ENCODE measurements at regions not wholly inside any gene's neighbourhood (a gene's known extent, or its start where the extent isn't known, plus 50 kb on each side); places are given as distances from the start of the nearest gene placed in this dataset.

- DNase-seq (ENCODE audit: low spot score): no peak
Observed at GRCh38 chr3:109532257-109533216, 195.2 kb upstream of the DPPA4 start.

GRCh38 chr3:109545746-109546145, 208.4 kb upstream of the DPPA4 start:
- no peak for DNase-seq (ENCODE audit: low spot score)

- DNase-seq (ENCODE audit: low spot score): no peak
Observed at GRCh38 chr3:109548192-109548938, 211.0 kb upstream of the DPPA4 start.

GRCh38 chr3:109553591-109554371, 216.4 kb upstream of the DPPA4 start:
- DNase-seq (ENCODE audit: low spot score): no peak

- no peak for DNase-seq (ENCODE audit: low spot score)
Observed at GRCh38 chr3:109559389-109559788, 222.0 kb upstream of the DPPA4 start.

- no peak for DNase-seq (ENCODE audit: low spot score)
Observed at GRCh38 chr3:109563149-109563548, 225.8 kb upstream of the DPPA4 start.

- no peak for DNase-seq (ENCODE audit: low spot score)
Observed at GRCh38 chr3:109569135-109569846, 231.9 kb upstream of the DPPA4 start.

- DNase-seq (ENCODE audit: low spot score): no peak
Observed at GRCh38 chr3:109570408-109570807, 233.1 kb upstream of the DPPA4 start.

- no peak for DNase-seq (ENCODE audit: low spot score)
Observed at GRCh38 chr3:109572301-109572700, 235.0 kb upstream of the DPPA4 start.

- no peak for DNase-seq (ENCODE audit: low spot score)
Observed at GRCh38 chr3:109596991-109597390, 259.6 kb upstream of the DPPA4 start.

GRCh38 chr3:109597444-109597843, 260.1 kb upstream of the DPPA4 start:
- no peak for DNase-seq (ENCODE audit: low spot score)

- DNase-seq (ENCODE audit: low spot score): no peak
Observed at GRCh38 chr3:109607897-109608296, 270.6 kb upstream of the DPPA4 start.

- DNase-seq (ENCODE audit: low spot score): no peak
Observed at GRCh38 chr3:109608574-109608973, 271.2 kb upstream of the DPPA4 start.

- no peak for DNase-seq (ENCODE audit: low spot score)
Observed at GRCh38 chr3:109618766-109619378, 281.5 kb upstream of the DPPA4 start.

- DNase-seq (ENCODE audit: low spot score): no peak
Observed at GRCh38 chr3:109631897-109632296, 294.6 kb upstream of the DPPA4 start.

GRCh38 chr3:109640146-109640652, 302.9 kb upstream of the DPPA4 start:
- no peak for DNase-seq (ENCODE audit: low spot score)

- no peak for DNase-seq (ENCODE audit: low spot score)
Observed at GRCh38 chr3:109642025-109642424, 304.7 kb upstream of the DPPA4 start.

- DNase-seq (ENCODE audit: low spot score): peak; percentile 51
Observed at GRCh38 chr3:109643590-109643989, 306.2 kb upstream of the DPPA4 start.

- no peak for DNase-seq (ENCODE audit: low spot score)
Observed at GRCh38 chr3:109644332-109644731, 307.0 kb upstream of the DPPA4 start.

GRCh38 chr3:109644746-109645145, 307.4 kb upstream of the DPPA4 start:
- no peak for DNase-seq (ENCODE audit: low spot score)

GRCh38 chr3:109648027-109648426, 310.7 kb upstream of the DPPA4 start:
- no peak for DNase-seq (ENCODE audit: low spot score)

Data from AG08395 (cell line).